A673 (cell line): ENCODE measurements at regions not wholly inside any gene's neighbourhood (a gene's known extent, or its start where the extent isn't known, plus 50 kb on each side); places are given as distances from the start of the nearest gene placed in this dataset.

Experiments used
- BruUV-seq: library from RNA; stranded (reverse); fragments of 400-500 nt; replicated peaks from 2 replicates; lab custom pipeline; 2021; lab: Mats Ljungman, UMichigan
- CTCF ChIA-PET: fragments of 300-600 bp; sonication (Branson Sonifier 250); formaldehyde crosslinking; loops from one replicate; lab custom pipeline; 2022; ENCODE audit warnings: antibody characterized with exemption; lab: Charles Lee
- POLR2A ChIA-PET: fragments of 300-600 bp; sonication (Branson Sonifier 250); formaldehyde crosslinking; loops from one replicate; lab custom pipeline; 2022; ENCODE audit warnings: antibody characterized with exemption; ENCODE audit not compliant: low non-redundant PET; lab: Charles Lee
- DNase-seq: peaks from one replicate; pipeline ENCODE4 v3.0.0-alpha.2; 2015; ENCODE audit warnings: low spot score
- H3K27ac ChIP-seq: fragments of 200-600 bp; sonication (generic); 2 replicates; pipeline ENCODE4 v1.5.1; 2016; ENCODE audit warnings: mixed run types, low read depth, mild to moderate bottlenecking, mixed read lengths, antibody characterized with exemption, low read length; ENCODE audit not compliant: poor library complexity, severe bottlenecking
- H3K27me3 ChIP-seq: fragments of 200-600 bp; sonication (generic); replicated peaks from 2 replicates; pipeline ENCODE4 v1.6.1; 2017; ENCODE audit warnings: mixed run types, low read depth, mild to moderate bottlenecking, mixed read lengths, antibody characterized with exemption, low read length; ENCODE audit not compliant: insufficient read depth, poor library complexity
- H3K36me3 ChIP-seq: fragments of 200-600 bp; sonication (generic); 2 replicates; pipeline ENCODE4 v1.6.1; 2016; ENCODE audit warnings: mixed run types, mild to moderate bottlenecking, mixed read lengths, antibody characterized with exemption, low read length; ENCODE audit not compliant: insufficient read depth, poor library complexity, severe bottlenecking
- H3K4me1 ChIP-seq: fragments of 200-600 bp; sonication (generic); 2 replicates; pipeline ENCODE4 v1.6.1; 2017; ENCODE audit warnings: mixed run types, mild to moderate bottlenecking, mixed read lengths, antibody characterized with exemption, low read length; ENCODE audit not compliant: insufficient read depth, poor library complexity, severe bottlenecking
- H3K4me3 ChIP-seq: fragments of 200-600 bp; sonication (generic); 2 replicates; pipeline ENCODE4 v1.5.1; 2016; ENCODE audit warnings: low read depth, mixed run types, mild to moderate bottlenecking, mixed read lengths, low read length; ENCODE audit not compliant: poor library complexity, severe bottlenecking
- H3K9me3 ChIP-seq: fragments of 200-600 bp; sonication (generic); 2 replicates; pipeline ENCODE4 v1.6.1; 2016; ENCODE audit warnings: mixed run types, low read depth, mild to moderate bottlenecking, mixed read lengths, antibody characterized with exemption, low read length; ENCODE audit not compliant: poor library complexity, severe bottlenecking
- CTCF ChIP-seq: fragments of 300-800, 200-600 bp; sonication (generic); conservative IDR thresholded peaks from 2 replicates; pipeline ENCODE4 v1.5.1; 2017; ENCODE audit warnings: low read depth, mild to moderate bottlenecking, antibody characterized with exemption, low read length, moderate library complexity, mixed read lengths
- EZH2 ChIP-seq: fragments of 200-600 bp; sonication (generic); IDR thresholded peaks from 2 replicates; pipeline ENCODE4 v1.6.1; 2017; ENCODE audit warnings: borderline replicate concordance, low read depth, mild to moderate bottlenecking, mixed read lengths, antibody characterized with exemption, low read length; ENCODE audit not compliant: poor library complexity, severe bottlenecking
- intact Hi-C: fragments of 100-400 bp; cut with micrococcal nuclease; formaldehyde crosslinking; loops from one replicate; pipeline ENCODE4 v1.10.0; 2022; ENCODE audit not compliant: unreplicated experiment

- no peaks in the 10 kb centered on the region for H3K27me3 ChIP-seq
- no peaks in the 10 kb centered on the region for H3K36me3 ChIP-seq
- H3K27ac ChIP-seq: no peak overlapping the region
- TF ChIP-seq CTCF: no peak
- TF ChIP-seq EZH2: no peak
- H3K9me3 ChIP-seq: no peaks in the 10 kb centered on the region
- ChIA-PET CTCF (no interaction called here), POLR2A (no interaction called here)
- no peak for DNase-seq
- no peaks in the 10 kb centered on the region for H3K4me1 ChIP-seq
- no peak overlapping the region for H3K4me3 ChIP-seq
- intact Hi-C loops: no loop called here
- no TSS peak for BruUV-seq
Observed at GRCh38 chr9:20152151-20152725, 363.4 kb upstream of the SLC24A2 start.

GRCh38 chr9:20148416-20148815, 359.6 kb upstream of the SLC24A2 start:
- Histone ChIP-seq H3K27me3 (no peaks in the 10 kb centered on the region), H3K4me3 (no peak overlapping the region), H3K36me3 (no peaks in the 10 kb centered on the region), H3K9me3 (no peaks in the 10 kb centered on the region), H3K4me1 (no peaks in the 10 kb centered on the region), H3K27ac (no peak overlapping the region)
- intact Hi-C loops: no loop called here
- POLR2A ChIA-PET: no interaction called here
- no peak for DNase-seq
- TF ChIP-seq CTCF (no peak), EZH2 (no peak)
- no TSS peak for BruUV-seq
- CTCF ChIA-PET: no interaction called here

DNA sequence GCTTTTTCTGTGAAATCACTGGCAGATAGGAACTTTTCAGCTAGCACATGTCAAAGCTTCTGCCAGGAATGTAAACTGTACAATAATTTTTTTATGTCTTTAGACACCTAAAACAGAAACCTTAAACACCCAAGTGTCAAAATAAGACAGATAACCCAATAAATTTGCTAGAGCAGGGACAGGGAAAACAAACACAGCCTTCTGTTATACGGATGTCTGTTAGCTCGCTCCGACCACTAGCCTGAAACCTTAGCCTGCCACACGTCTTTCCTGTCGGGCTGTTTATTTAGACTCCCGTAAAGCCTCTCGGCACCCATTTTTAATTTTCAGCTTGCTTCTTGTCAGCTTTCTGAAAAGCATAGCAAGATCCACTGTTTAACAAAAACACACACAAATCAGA, 355.4 kb upstream of the SLC24A2 start:
- Histone ChIP-seq H3K36me3 (no peaks in the 10 kb centered on the region), H3K9me3 (no peaks in the 10 kb centered on the region), H3K4me1 (no peaks in the 10 kb centered on the region), H3K4me3 (no peak overlapping the region), H3K27me3 (no peaks in the 10 kb centered on the region), H3K27ac (no peak overlapping the region)
- ChIA-PET POLR2A (no interaction called here), CTCF (no interaction called here)
- TF ChIP-seq CTCF (no peak), EZH2 (no peak)
- intact Hi-C loops: no loop called here
- no TSS peak for BruUV-seq
- no peak for DNase-seq
